H9 (cell line): ENCODE measurements at regions not wholly inside any gene's neighbourhood (a gene's known extent, or its start where the extent isn't known, plus 50 kb on each side); places are given as distances from the start of the nearest gene placed in this dataset.

ENCODE experiments used
- DNase-seq: peaks from one replicate; pipeline ENCODE4 v3.0.0-alpha.2; 2017
- H2AFZ ChIP-seq: one replicate; pipeline ENCODE4 v1.6.1; 2013; ENCODE audit warnings: mild to moderate bottlenecking, low read length, control low read depth, moderate library complexity
- H2AK5ac ChIP-seq: 2 replicates; pipeline ENCODE4 v1.6.1; 2013; ENCODE audit warnings: low read length, control low read depth, mixed read lengths; ENCODE audit not compliant: insufficient read length
- H2BK120ac ChIP-seq: one replicate; pipeline ENCODE4 v1.6.1; 2013; ENCODE audit warnings: low read depth, mild to moderate bottlenecking, low read length, control low read depth, inconsistent platforms; ENCODE audit not compliant: poor library complexity, severe bottlenecking
- H2BK12ac ChIP-seq: 2 replicates; pipeline ENCODE4 v1.6.1; 2013; ENCODE audit warnings: low read length, control low read depth, mixed read lengths, low read depth; ENCODE audit not compliant: insufficient read length
- H2BK15ac ChIP-seq: 2 replicates; pipeline ENCODE4 v1.6.1; 2013; ENCODE audit warnings: low read depth, low read length, control low read depth
- H2BK20ac ChIP-seq: one replicate; pipeline ENCODE4 v1.6.1; 2013; ENCODE audit warnings: low read depth, mild to moderate bottlenecking, low read length, control low read depth, inconsistent platforms; ENCODE audit not compliant: poor library complexity, severe bottlenecking
- H2BK5ac ChIP-seq: 2 replicates; pipeline ENCODE4 v1.6.1; 2013; ENCODE audit warnings: low read length, control low read depth, mixed read lengths; ENCODE audit not compliant: insufficient read length
- H3K14ac ChIP-seq: 2 replicates; pipeline ENCODE4 v1.6.1; 2013; ENCODE audit warnings: low read length, control low read depth; ENCODE audit not compliant: insufficient read depth
- H3K18ac ChIP-seq: 2 replicates; pipeline ENCODE4 v1.6.1; 2013; ENCODE audit warnings: low read depth, mild to moderate bottlenecking, mixed read lengths, low read length, control low read depth; ENCODE audit not compliant: insufficient read length
- H3K23ac ChIP-seq: 2 replicates; pipeline ENCODE4 v1.6.1; 2013; ENCODE audit warnings: low read length, control low read depth, mixed read lengths, low read depth; ENCODE audit not compliant: insufficient read length
- H3K23me2 ChIP-seq: 2 replicates; pipeline ENCODE4 v1.6.1; 2013; ENCODE audit warnings: low read depth, mild to moderate bottlenecking, mixed read lengths, low read length, control low read depth; ENCODE audit not compliant: insufficient read length, poor library complexity, severe bottlenecking
- H3K27ac ChIP-seq: 2 replicates; pipeline ENCODE4 v1.5.1; 2013; ENCODE audit warnings: low read length, control low read depth, mixed read lengths, low read depth; ENCODE audit not compliant: insufficient read length
- H3K27me3 ChIP-seq: 2 replicates; pipeline ENCODE4 v1.6.1; 2013; ENCODE audit warnings: low read length, control low read depth, inconsistent platforms; ENCODE audit not compliant: insufficient read depth
- H3K4ac ChIP-seq: 2 replicates; pipeline ENCODE4 v1.6.1; 2013; ENCODE audit warnings: low read depth, mild to moderate bottlenecking, control low read depth, inconsistent platforms, low read length, moderate library complexity
- H3K4me1 ChIP-seq: 2 replicates; pipeline ENCODE4 v1.6.1; 2013; ENCODE audit warnings: low read length, control low read depth, inconsistent platforms; ENCODE audit not compliant: insufficient read depth
- H3K4me2 ChIP-seq: 2 replicates; pipeline ENCODE4 v1.6.1; 2013; ENCODE audit warnings: low read length, control low read depth, mixed read lengths; ENCODE audit not compliant: insufficient read length, insufficient read depth
- H3K56ac ChIP-seq: 2 replicates; pipeline ENCODE4 v1.6.1; 2013; ENCODE audit warnings: low read depth, mild to moderate bottlenecking, mixed read lengths, low read length, control low read depth; ENCODE audit not compliant: insufficient read length
- H3K79me1 ChIP-seq: 2 replicates; pipeline ENCODE4 v1.6.1; 2013; ENCODE audit warnings: low read depth, mild to moderate bottlenecking, moderate library complexity, low read length, control low read depth, inconsistent platforms; ENCODE audit not compliant: insufficient read depth, poor library complexity, severe bottlenecking
- H3K79me2 ChIP-seq: 2 replicates; pipeline ENCODE4 v1.6.1; 2013; ENCODE audit warnings: low read length, control low read depth, inconsistent platforms; ENCODE audit not compliant: insufficient read depth
- H3K9ac ChIP-seq: 2 replicates; pipeline ENCODE4 v1.6.1; 2013; ENCODE audit warnings: low read length, control low read depth, mixed read lengths; ENCODE audit not compliant: insufficient read length; ENCODE audit errors: extremely low read depth
- H3K9me3 ChIP-seq: one replicate; pipeline ENCODE4 v1.6.1; 2013; ENCODE audit warnings: low read depth, low read length, inconsistent platforms; ENCODE audit not compliant: control insufficient read depth
- H3T11ph ChIP-seq: one replicate; pipeline ENCODE4 v1.6.1; 2013; ENCODE audit warnings: mild to moderate bottlenecking, low read length, control low read depth, inconsistent platforms
- H4K20me1 ChIP-seq: one replicate; pipeline ENCODE4 v1.6.1; 2013; ENCODE audit not compliant: control insufficient read depth, insufficient read length, insufficient read depth
- H4K5ac ChIP-seq: 2 replicates; pipeline ENCODE4 v1.6.1; 2013; ENCODE audit warnings: low read depth, mild to moderate bottlenecking, mixed read lengths, low read length, control low read depth; ENCODE audit not compliant: insufficient read length
- H4K8ac ChIP-seq: replicated peaks from 2 replicates; pipeline ENCODE4 v1.6.1; 2013; ENCODE audit warnings: low read length, control low read depth, mixed read lengths, low read depth; ENCODE audit not compliant: insufficient read length
- H4K91ac ChIP-seq: 2 replicates; pipeline ENCODE4 v1.6.1; 2013; ENCODE audit warnings: low read depth, mild to moderate bottlenecking, moderate library complexity, mixed read lengths, low read length, control low read depth; ENCODE audit not compliant: insufficient read length
- H3K27ac Mint-ChIP-seq, 3 experiments: 2 replicates in 2 of 3; 3 replicates in 1 of 3; pipeline ENCODE4 v1.8.0; 2020 to 2021; ENCODE audit warnings: mixed read lengths in 3 of 3, mild to moderate bottlenecking in 1 of 3, moderate library complexity in 1 of 3
- H3K27me3 Mint-ChIP-seq: 2 replicates; pipeline ENCODE4 v1.8.0; 2021; ENCODE audit warnings: low read depth, mild to moderate bottlenecking, moderate library complexity, mixed read lengths
- H3K36me3 Mint-ChIP-seq, 3 experiments: 2 replicates in 2 of 3; 3 replicates in 1 of 3; pipeline ENCODE4 v1.8.0; 2020 to 2021; ENCODE audit warnings: low read depth in 3 of 3, mixed read lengths in 3 of 3; ENCODE audit not compliant: insufficient read depth in 1 of 3
- H3K4me1 Mint-ChIP-seq, 2 experiments: 2 replicates each; pipeline ENCODE4 v1.8.0; 2020; ENCODE audit warnings: mixed read lengths in 2 of 2
- H3K4me3 Mint-ChIP-seq, 2 experiments: 2 replicates in 1 of 2; 3 replicates in 1 of 2; pipeline ENCODE4 v1.8.0; 2020 to 2021; ENCODE audit warnings: mild to moderate bottlenecking in 2 of 2, mixed read lengths in 2 of 2, moderate library complexity in 1 of 2
- H3K9me3 Mint-ChIP-seq, 2 experiments: 2 replicates in 1 of 2; 3 replicates in 1 of 2; pipeline ENCODE4 v1.8.0; 2020; ENCODE audit warnings: mild to moderate bottlenecking in 2 of 2, mixed read lengths in 2 of 2, moderate library complexity in 1 of 2
- WGBS: extraction: QIAGEN DNeasy Blood & Tissue Kit; methylation state at CpG from one replicate; pipeline ENCODE4 v1.1.7; 2013; ENCODE audit warnings: missing lambda C conversion rate, low lambda C conversion rate, mixed read lengths; ENCODE audit not compliant: insufficient read length; ENCODE audit errors: extremely low coverage; 5-methylcytosine and 5-hydroxymethylcytosine counted together
- TF ChIP-seq, protein P1 (sequence below): fragments of 200-600 bp; sonication (generic); conservative IDR thresholded peaks from 3 replicates; pipeline ENCODE4 v1.8.0; 2021; ENCODE audit warnings: antibody characterized with exemption, mild to moderate bottlenecking

GRCh38 chr6:148074738-148075137 is 267.9 kb upstream of the SASH1 start:
- Histone ChIP-seq H3K23ac (no peak overlapping the region), H3K27me3 (no peaks in the 10 kb centered on the region), H2BK120ac (no peak overlapping the region), H3K79me2 (no peaks in the 10 kb centered on the region), H3K23me2 (no peaks in the 10 kb centered on the region), H4K20me1 (no peaks in the 10 kb centered on the region), H2BK15ac (no peak overlapping the region), H3T11ph (no peak overlapping the region), H2AK5ac (no peak overlapping the region), H3K4me1 (no peaks in the 10 kb centered on the region), H4K91ac (no peak overlapping the region), H3K27ac (no peak overlapping the region), H4K5ac (no peak overlapping the region), H3K14ac (no peak overlapping the region), H3K18ac (no peak overlapping the region), H2AFZ (no peak overlapping the region), H3K4ac (no peak overlapping the region), H3K79me1 (no peaks in the 10 kb centered on the region), H2BK20ac (no peak overlapping the region), H4K8ac (no peak overlapping the region), H3K56ac (no peak overlapping the region), H3K9me3 (no peaks in the 10 kb centered on the region), H2BK5ac (no peak overlapping the region), H2BK12ac (no peak overlapping the region), H3K4me2 (no peak overlapping the region), H3K9ac (no peak overlapping the region)
- Mint-ChIP-seq H3K27ac (no peak overlapping the region), H3K9me3 (peaks cover 12 to 13% of the 10 kb centered on the region in 2 experiments; a peak in 4 of 5 replicates), H3K36me3 (peaks cover 0 to 4% (median 0%) of the 10 kb centered on the region in 3 experiments; a peak in 1 of 7 replicates), H3K4me1 (no peaks in the 10 kb centered on the region), H3K4me3 (no peak overlapping the region), H3K27me3 (peaks cover 1% of the 10 kb centered on the region; the same call in 1 of the 2 replicates)
- TF ChIP-seq, protein P1, sequence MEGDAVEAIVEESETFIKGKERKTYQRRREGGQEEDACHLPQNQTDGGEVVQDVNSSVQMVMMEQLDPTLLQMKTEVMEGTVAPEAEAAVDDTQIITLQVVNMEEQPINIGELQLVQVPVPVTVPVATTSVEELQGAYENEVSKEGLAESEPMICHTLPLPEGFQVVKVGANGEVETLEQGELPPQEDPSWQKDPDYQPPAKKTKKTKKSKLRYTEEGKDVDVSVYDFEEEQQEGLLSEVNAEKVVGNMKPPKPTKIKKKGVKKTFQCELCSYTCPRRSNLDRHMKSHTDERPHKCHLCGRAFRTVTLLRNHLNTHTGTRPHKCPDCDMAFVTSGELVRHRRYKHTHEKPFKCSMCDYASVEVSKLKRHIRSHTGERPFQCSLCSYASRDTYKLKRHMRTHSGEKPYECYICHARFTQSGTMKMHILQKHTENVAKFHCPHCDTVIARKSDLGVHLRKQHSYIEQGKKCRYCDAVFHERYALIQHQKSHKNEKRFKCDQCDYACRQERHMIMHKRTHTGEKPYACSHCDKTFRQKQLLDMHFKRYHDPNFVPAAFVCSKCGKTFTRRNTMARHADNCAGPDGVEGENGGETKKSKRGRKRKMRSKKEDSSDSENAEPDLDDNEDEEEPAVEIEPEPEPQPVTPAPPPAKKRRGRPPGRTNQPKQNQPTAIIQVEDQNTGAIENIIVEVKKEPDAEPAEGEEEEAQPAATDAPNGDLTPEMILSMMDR = no peak
- DNase-seq = no peak
- no CpG with 5 or more reads among the region's 5 CpGs for WGBS
